ENCODE measurements at regions not wholly inside any gene's neighbourhood (a gene's known extent, or its start where the extent isn't known, plus 50 kb on each side); places are given as distances from the start of the nearest gene placed in this dataset.

DNA sequence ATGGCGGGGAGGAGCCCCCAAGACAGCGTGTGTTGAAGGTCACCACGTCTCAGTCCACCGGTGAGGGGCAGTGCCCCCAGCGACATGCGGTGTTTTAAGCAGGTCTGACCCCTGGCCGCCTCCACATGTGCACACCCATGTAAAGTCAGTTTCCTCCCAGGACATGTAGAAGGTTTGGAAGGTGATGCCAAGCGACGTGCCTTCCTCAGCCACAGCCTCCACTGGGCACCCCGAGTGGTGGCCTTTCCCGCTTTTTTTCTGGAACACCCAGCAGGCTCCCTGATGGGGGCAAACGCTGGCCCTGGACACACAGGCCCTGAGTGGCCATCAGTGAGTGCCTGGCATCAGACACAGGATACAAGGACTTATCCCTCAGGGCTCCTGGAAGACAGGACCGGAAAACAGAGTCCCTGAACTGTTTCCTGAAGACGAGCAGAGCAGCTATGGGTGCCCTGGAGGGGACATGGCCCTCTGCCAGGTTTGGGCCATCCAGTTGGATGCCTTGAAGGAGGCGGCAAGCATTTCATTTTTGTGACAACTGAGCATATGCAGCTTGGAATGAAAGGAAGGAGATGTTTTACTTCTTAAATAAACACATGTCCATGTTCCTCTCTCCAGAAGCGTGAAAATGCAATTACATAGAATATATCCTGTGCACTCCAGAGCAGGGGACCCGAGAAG, 275.8 kb upstream of the IRX2 start:
- DNase-seq (no peak), ATAC-seq (ENCODE audit: low read depth) (no peak)
- TF ChIP-seq EZH2 (IDR thresholded peaks at IDR 0.05; ENCODE audit: borderline replicate concordance, insufficient read depth, low read depth, low read length, poor library complexity, severe bottlenecking) = no peak
- H3K4me3 ChIP-seq (ENCODE audit: control extremely low read depth in 1 of 5, extremely low read depth in 1 of 5, insufficient read depth in 1 of 5, low read depth in 2 of 5, low read length in 4 of 5) = no peak overlapping the region
- no peak overlapping the region for H2AFZ ChIP-seq (ENCODE audit: insufficient read depth, low read depth, low read length, poor library complexity, severe bottlenecking)
- H3K4me1 ChIP-seq (ENCODE audit: control insufficient read depth in 2 of 2, insufficient read depth in 2 of 2, low read length in 2 of 2) = no peaks in the 10 kb centered on the region
- H3K4me2 ChIP-seq (replicated peaks; ENCODE audit: low read depth, low read length, poor library complexity, severe bottlenecking) = no peak overlapping the region
- H3K36me3 ChIP-seq (replicated peaks in 1 of 2; ENCODE audit: control extremely low read depth in 1 of 2, control insufficient read depth in 1 of 2, extremely low read depth in 1 of 2, insufficient read depth in 2 of 2, low read length in 1 of 2) = no peaks in the 10 kb centered on the region
- H3K9ac ChIP-seq (ENCODE audit: low read length) = no peak overlapping the region
- WGBS (ENCODE audit: insufficient coverage) = 90% methylated on average over 16 of the region's 17 CpGs
- no peaks in the 10 kb centered on the region for H3K27me3 ChIP-seq (replicated peaks in 1 of 4; ENCODE audit: control extremely low read depth in 1 of 4, control insufficient read depth in 3 of 4, insufficient read depth in 4 of 4, low read length in 3 of 4)
- no peaks in the 10 kb centered on the region for H4K20me1 ChIP-seq (ENCODE audit: control insufficient read depth, insufficient read depth, low read length, poor library complexity, severe bottlenecking)
- intact Hi-C loops (cut with micrococcal nuclease) = no loop called here
- POLR2A ChIA-PET = no interaction called here
- H3K9me3 ChIP-seq (ENCODE audit: control extremely low read depth in 1 of 3, control insufficient read depth in 2 of 3, insufficient read depth in 1 of 3, low read length in 2 of 3) = peaks cover 0 to 65% (median 0%) of the 10 kb centered on the region in 3 donors
- Mint-ChIP-seq H3K27ac (no peak overlapping the region), H3K4me3 (no peak overlapping the region), H3K4me1 (no peaks in the 10 kb centered on the region), H3K9me3 (ENCODE audit: insufficient read depth) (peaks cover 4% of the 10 kb centered on the region), H3K27me3 (no peaks in the 10 kb centered on the region)
- no peaks in the 10 kb centered on the region for H3K79me2 ChIP-seq (ENCODE audit: control insufficient read depth, insufficient read depth, low read length)
- CTCF ChIA-PET = no interaction called here
- no peak overlapping the region for H3K27ac ChIP-seq (ENCODE audit: low read length in 2 of 2)

DNA sequence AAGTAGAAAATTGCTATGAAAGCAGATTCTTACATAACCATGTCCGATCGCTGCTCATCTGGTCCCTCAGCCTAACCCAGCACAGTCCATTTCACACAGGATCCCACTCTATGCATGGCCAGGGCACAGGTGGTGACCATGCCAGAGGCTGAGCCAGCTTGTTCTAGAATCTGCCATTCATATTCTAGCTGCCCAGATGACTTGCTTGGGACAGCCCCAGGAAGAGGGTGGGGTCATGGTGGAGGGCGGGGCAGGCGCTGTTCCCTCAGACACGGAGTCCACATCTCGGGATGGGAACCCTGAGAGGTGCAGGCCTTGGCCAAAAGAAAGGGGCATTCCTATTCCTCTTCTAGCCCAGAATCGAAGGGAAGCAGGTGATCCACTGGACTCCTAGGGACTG, 275.2 kb upstream of the IRX2 start:
- POLR2A ChIA-PET = no interaction called here

More for the DNA sequence above, 275.2 kb upstream of the IRX2 start:
- Histone ChIP-seq H4K20me1 (ENCODE audit: control insufficient read depth, insufficient read depth, low read length, poor library complexity, severe bottlenecking) (no peaks in the 10 kb centered on the region), H3K27ac (ENCODE audit: low read length in 2 of 2) (no peak overlapping the region), H3K27me3 (replicated peaks in 1 of 4; ENCODE audit: control extremely low read depth in 1 of 4, control insufficient read depth in 3 of 4, insufficient read depth in 4 of 4, low read length in 3 of 4) (no peaks in the 10 kb centered on the region), H3K9me3 (ENCODE audit: control extremely low read depth in 1 of 3, control insufficient read depth in 2 of 3, insufficient read depth in 1 of 3, low read length in 2 of 3) (peaks cover 0 to 61% (median 0%) of the 10 kb centered on the region in 3 donors), H3K9ac (ENCODE audit: low read length) (no peak overlapping the region), H3K79me2 (ENCODE audit: control insufficient read depth, insufficient read depth, low read length) (no peaks in the 10 kb centered on the region), H3K4me1 (ENCODE audit: control insufficient read depth in 2 of 2, insufficient read depth in 2 of 2, low read length in 2 of 2) (no peaks in the 10 kb centered on the region), H2AFZ (ENCODE audit: insufficient read depth, low read depth, low read length, poor library complexity, severe bottlenecking) (no peak overlapping the region), H3K36me3 (replicated peaks in 1 of 2; ENCODE audit: control extremely low read depth in 1 of 2, control insufficient read depth in 1 of 2, extremely low read depth in 1 of 2, insufficient read depth in 2 of 2, low read length in 1 of 2) (no peaks in the 10 kb centered on the region), H3K4me3 (ENCODE audit: control extremely low read depth in 1 of 5, extremely low read depth in 1 of 5, insufficient read depth in 1 of 5, low read depth in 2 of 5, low read length in 4 of 5) (no peak overlapping the region), H3K4me2 (replicated peaks; ENCODE audit: low read depth, low read length, poor library complexity, severe bottlenecking) (no peak overlapping the region)
- H3K9me3 Mint-ChIP-seq (ENCODE audit: insufficient read depth) = peaks cover 4% of the 10 kb centered on the region
- intact Hi-C loops (cut with micrococcal nuclease) = no loop called here
- ATAC-seq (ENCODE audit: low read depth) = no peak
- H3K4me1 Mint-ChIP-seq = no peaks in the 10 kb centered on the region
- no peak for DNase-seq
- H3K27ac Mint-ChIP-seq = no peak overlapping the region
- no peak overlapping the region for H3K4me3 Mint-ChIP-seq
- H3K27me3 Mint-ChIP-seq = no peaks in the 10 kb centered on the region
- 83% methylated on average over 7 of the region's 7 CpGs for WGBS (ENCODE audit: insufficient coverage)
- CTCF ChIA-PET = no interaction called here
- no peak for TF ChIP-seq EZH2 (IDR thresholded peaks at IDR 0.05; ENCODE audit: borderline replicate concordance, insufficient read depth, low read depth, low read length, poor library complexity, severe bottlenecking)
- TF ChIP-seq, protein P1, sequence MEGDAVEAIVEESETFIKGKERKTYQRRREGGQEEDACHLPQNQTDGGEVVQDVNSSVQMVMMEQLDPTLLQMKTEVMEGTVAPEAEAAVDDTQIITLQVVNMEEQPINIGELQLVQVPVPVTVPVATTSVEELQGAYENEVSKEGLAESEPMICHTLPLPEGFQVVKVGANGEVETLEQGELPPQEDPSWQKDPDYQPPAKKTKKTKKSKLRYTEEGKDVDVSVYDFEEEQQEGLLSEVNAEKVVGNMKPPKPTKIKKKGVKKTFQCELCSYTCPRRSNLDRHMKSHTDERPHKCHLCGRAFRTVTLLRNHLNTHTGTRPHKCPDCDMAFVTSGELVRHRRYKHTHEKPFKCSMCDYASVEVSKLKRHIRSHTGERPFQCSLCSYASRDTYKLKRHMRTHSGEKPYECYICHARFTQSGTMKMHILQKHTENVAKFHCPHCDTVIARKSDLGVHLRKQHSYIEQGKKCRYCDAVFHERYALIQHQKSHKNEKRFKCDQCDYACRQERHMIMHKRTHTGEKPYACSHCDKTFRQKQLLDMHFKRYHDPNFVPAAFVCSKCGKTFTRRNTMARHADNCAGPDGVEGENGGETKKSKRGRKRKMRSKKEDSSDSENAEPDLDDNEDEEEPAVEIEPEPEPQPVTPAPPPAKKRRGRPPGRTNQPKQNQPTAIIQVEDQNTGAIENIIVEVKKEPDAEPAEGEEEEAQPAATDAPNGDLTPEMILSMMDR (IDR thresholded peaks at IDR 0.05) = no peak
